H9 (cell line): ENCODE measurements at regions not wholly inside any gene's neighbourhood (a gene's known extent, or its start where the extent isn't known, plus 50 kb on each side); places are given as distances from the start of the nearest gene placed in this dataset.

Experiments used
- DNase-seq: peaks from one replicate; pipeline ENCODE4 v3.0.0-alpha.2; 2017
- H2AFZ ChIP-seq: one replicate; pipeline ENCODE4 v1.6.1; 2013; ENCODE audit warnings: mild to moderate bottlenecking, low read length, control low read depth, moderate library complexity
- H2AK5ac ChIP-seq: 2 replicates; pipeline ENCODE4 v1.6.1; 2013; ENCODE audit warnings: low read length, control low read depth, mixed read lengths; ENCODE audit not compliant: insufficient read length
- H2BK120ac ChIP-seq: one replicate; pipeline ENCODE4 v1.6.1; 2013; ENCODE audit warnings: low read depth, mild to moderate bottlenecking, low read length, control low read depth, inconsistent platforms; ENCODE audit not compliant: poor library complexity, severe bottlenecking
- H2BK12ac ChIP-seq: 2 replicates; pipeline ENCODE4 v1.6.1; 2013; ENCODE audit warnings: low read length, control low read depth, mixed read lengths, low read depth; ENCODE audit not compliant: insufficient read length
- H2BK15ac ChIP-seq: 2 replicates; pipeline ENCODE4 v1.6.1; 2013; ENCODE audit warnings: low read depth, low read length, control low read depth
- H2BK20ac ChIP-seq: one replicate; pipeline ENCODE4 v1.6.1; 2013; ENCODE audit warnings: low read depth, mild to moderate bottlenecking, low read length, control low read depth, inconsistent platforms; ENCODE audit not compliant: poor library complexity, severe bottlenecking
- H2BK5ac ChIP-seq: 2 replicates; pipeline ENCODE4 v1.6.1; 2013; ENCODE audit warnings: low read length, control low read depth, mixed read lengths; ENCODE audit not compliant: insufficient read length
- H3K14ac ChIP-seq: 2 replicates; pipeline ENCODE4 v1.6.1; 2013; ENCODE audit warnings: low read length, control low read depth; ENCODE audit not compliant: insufficient read depth
- H3K18ac ChIP-seq: 2 replicates; pipeline ENCODE4 v1.6.1; 2013; ENCODE audit warnings: low read depth, mild to moderate bottlenecking, mixed read lengths, low read length, control low read depth; ENCODE audit not compliant: insufficient read length
- H3K23ac ChIP-seq: 2 replicates; pipeline ENCODE4 v1.6.1; 2013; ENCODE audit warnings: low read length, control low read depth, mixed read lengths, low read depth; ENCODE audit not compliant: insufficient read length
- H3K23me2 ChIP-seq: 2 replicates; pipeline ENCODE4 v1.6.1; 2013; ENCODE audit warnings: low read depth, mild to moderate bottlenecking, mixed read lengths, low read length, control low read depth; ENCODE audit not compliant: insufficient read length, poor library complexity, severe bottlenecking
- H3K27ac ChIP-seq: 2 replicates; pipeline ENCODE4 v1.5.1; 2013; ENCODE audit warnings: low read length, control low read depth, mixed read lengths, low read depth; ENCODE audit not compliant: insufficient read length
- H3K27me3 ChIP-seq: 2 replicates; pipeline ENCODE4 v1.6.1; 2013; ENCODE audit warnings: low read length, control low read depth, inconsistent platforms; ENCODE audit not compliant: insufficient read depth
- H3K4ac ChIP-seq: 2 replicates; pipeline ENCODE4 v1.6.1; 2013; ENCODE audit warnings: low read depth, mild to moderate bottlenecking, control low read depth, inconsistent platforms, low read length, moderate library complexity
- H3K4me1 ChIP-seq: 2 replicates; pipeline ENCODE4 v1.6.1; 2013; ENCODE audit warnings: low read length, control low read depth, inconsistent platforms; ENCODE audit not compliant: insufficient read depth
- H3K4me2 ChIP-seq: 2 replicates; pipeline ENCODE4 v1.6.1; 2013; ENCODE audit warnings: low read length, control low read depth, mixed read lengths; ENCODE audit not compliant: insufficient read length, insufficient read depth
- H3K56ac ChIP-seq: 2 replicates; pipeline ENCODE4 v1.6.1; 2013; ENCODE audit warnings: low read depth, mild to moderate bottlenecking, mixed read lengths, low read length, control low read depth; ENCODE audit not compliant: insufficient read length
- H3K79me1 ChIP-seq: 2 replicates; pipeline ENCODE4 v1.6.1; 2013; ENCODE audit warnings: low read depth, mild to moderate bottlenecking, moderate library complexity, low read length, control low read depth, inconsistent platforms; ENCODE audit not compliant: insufficient read depth, poor library complexity, severe bottlenecking
- H3K79me2 ChIP-seq: 2 replicates; pipeline ENCODE4 v1.6.1; 2013; ENCODE audit warnings: low read length, control low read depth, inconsistent platforms; ENCODE audit not compliant: insufficient read depth
- H3K9ac ChIP-seq: 2 replicates; pipeline ENCODE4 v1.6.1; 2013; ENCODE audit warnings: low read length, control low read depth, mixed read lengths; ENCODE audit not compliant: insufficient read length; ENCODE audit errors: extremely low read depth
- H3K9me3 ChIP-seq: one replicate; pipeline ENCODE4 v1.6.1; 2013; ENCODE audit warnings: low read depth, low read length, inconsistent platforms; ENCODE audit not compliant: control insufficient read depth
- H3T11ph ChIP-seq: one replicate; pipeline ENCODE4 v1.6.1; 2013; ENCODE audit warnings: mild to moderate bottlenecking, low read length, control low read depth, inconsistent platforms
- H4K20me1 ChIP-seq: one replicate; pipeline ENCODE4 v1.6.1; 2013; ENCODE audit not compliant: control insufficient read depth, insufficient read length, insufficient read depth
- H4K5ac ChIP-seq: 2 replicates; pipeline ENCODE4 v1.6.1; 2013; ENCODE audit warnings: low read depth, mild to moderate bottlenecking, mixed read lengths, low read length, control low read depth; ENCODE audit not compliant: insufficient read length
- H4K8ac ChIP-seq: replicated peaks from 2 replicates; pipeline ENCODE4 v1.6.1; 2013; ENCODE audit warnings: low read length, control low read depth, mixed read lengths, low read depth; ENCODE audit not compliant: insufficient read length
- H4K91ac ChIP-seq: 2 replicates; pipeline ENCODE4 v1.6.1; 2013; ENCODE audit warnings: low read depth, mild to moderate bottlenecking, moderate library complexity, mixed read lengths, low read length, control low read depth; ENCODE audit not compliant: insufficient read length
- H3K27ac Mint-ChIP-seq, 3 experiments: 2 replicates in 2 of 3; 3 replicates in 1 of 3; pipeline ENCODE4 v1.8.0; 2020 to 2021; ENCODE audit warnings: mixed read lengths in 3 of 3, mild to moderate bottlenecking in 1 of 3, moderate library complexity in 1 of 3
- H3K27me3 Mint-ChIP-seq: 2 replicates; pipeline ENCODE4 v1.8.0; 2021; ENCODE audit warnings: low read depth, mild to moderate bottlenecking, moderate library complexity, mixed read lengths
- H3K36me3 Mint-ChIP-seq, 3 experiments: 2 replicates in 2 of 3; 3 replicates in 1 of 3; pipeline ENCODE4 v1.8.0; 2020 to 2021; ENCODE audit warnings: low read depth in 3 of 3, mixed read lengths in 3 of 3; ENCODE audit not compliant: insufficient read depth in 1 of 3
- H3K4me1 Mint-ChIP-seq, 2 experiments: 2 replicates each; pipeline ENCODE4 v1.8.0; 2020; ENCODE audit warnings: mixed read lengths in 2 of 2
- H3K4me3 Mint-ChIP-seq, 2 experiments: 2 replicates in 1 of 2; 3 replicates in 1 of 2; pipeline ENCODE4 v1.8.0; 2020 to 2021; ENCODE audit warnings: mild to moderate bottlenecking in 2 of 2, mixed read lengths in 2 of 2, moderate library complexity in 1 of 2
- H3K9me3 Mint-ChIP-seq, 2 experiments: 2 replicates in 1 of 2; 3 replicates in 1 of 2; pipeline ENCODE4 v1.8.0; 2020; ENCODE audit warnings: mild to moderate bottlenecking in 2 of 2, mixed read lengths in 2 of 2, moderate library complexity in 1 of 2
- WGBS: extraction: QIAGEN DNeasy Blood & Tissue Kit; methylation state at CpG from one replicate; pipeline ENCODE4 v1.1.7; 2013; ENCODE audit warnings: missing lambda C conversion rate, low lambda C conversion rate, mixed read lengths; ENCODE audit not compliant: insufficient read length; ENCODE audit errors: extremely low coverage; 5-methylcytosine and 5-hydroxymethylcytosine counted together
- TF ChIP-seq, protein P1 (sequence below): fragments of 200-600 bp; sonication (generic); conservative IDR thresholded peaks from 3 replicates; pipeline ENCODE4 v1.8.0; 2021; ENCODE audit warnings: antibody characterized with exemption, mild to moderate bottlenecking

DNA sequence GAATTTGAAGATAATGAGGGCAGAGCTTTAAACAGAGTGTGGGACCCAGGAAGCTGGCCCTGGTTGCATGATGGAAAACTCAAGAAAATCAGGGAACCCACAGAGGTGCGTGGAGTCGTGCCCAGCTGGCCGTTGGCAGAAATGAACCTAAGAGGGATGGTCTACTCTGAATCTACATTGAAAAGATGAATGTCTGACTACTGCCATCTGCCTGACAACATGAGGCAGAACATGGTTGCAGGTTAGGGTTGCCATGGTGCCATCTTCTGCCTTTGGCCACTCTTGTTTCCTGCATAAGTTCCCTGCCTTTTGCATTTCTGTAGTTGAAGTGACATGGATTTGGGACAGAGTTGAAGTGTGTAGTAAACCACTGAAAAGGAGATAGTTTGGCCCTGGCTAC lies 138.5 kb upstream of the COBL start:
- Histone ChIP-seq H4K5ac (no peak overlapping the region), H3K9me3 (no peaks in the 10 kb centered on the region), H4K8ac (no peak overlapping the region), H3K4me2 (no peak overlapping the region), H3K56ac (no peak overlapping the region), H2AK5ac (no peak overlapping the region), H3K4me1 (peaks cover 5% of the 10 kb centered on the region; the same call in 1 of the 2 replicates), H2BK15ac (no peak overlapping the region), H3K79me2 (no peaks in the 10 kb centered on the region), H3K9ac (no peak overlapping the region), H3K79me1 (no peaks in the 10 kb centered on the region), H2BK20ac (no peak overlapping the region), H3K27me3 (no peaks in the 10 kb centered on the region), H4K20me1 (no peaks in the 10 kb centered on the region), H3K14ac (no peak overlapping the region), H3K18ac (no peak overlapping the region), H3K27ac (no peak overlapping the region), H2BK120ac (no peak overlapping the region), H2AFZ (no peak overlapping the region), H3K23ac (no peak overlapping the region), H4K91ac (no peak overlapping the region), H3K23me2 (no peaks in the 10 kb centered on the region), H3K4ac (no peak overlapping the region), H2BK12ac (no peak overlapping the region), H3T11ph (no peak overlapping the region), H2BK5ac (no peak overlapping the region)
- H3K9me3 Mint-ChIP-seq: no peaks in the 10 kb centered on the region
- H3K36me3 Mint-ChIP-seq: peaks cover 0 to 8% (median 3%) of the 10 kb centered on the region in 3 experiments; a peak in 3 of 7 replicates
- TF ChIP-seq, protein P1, sequence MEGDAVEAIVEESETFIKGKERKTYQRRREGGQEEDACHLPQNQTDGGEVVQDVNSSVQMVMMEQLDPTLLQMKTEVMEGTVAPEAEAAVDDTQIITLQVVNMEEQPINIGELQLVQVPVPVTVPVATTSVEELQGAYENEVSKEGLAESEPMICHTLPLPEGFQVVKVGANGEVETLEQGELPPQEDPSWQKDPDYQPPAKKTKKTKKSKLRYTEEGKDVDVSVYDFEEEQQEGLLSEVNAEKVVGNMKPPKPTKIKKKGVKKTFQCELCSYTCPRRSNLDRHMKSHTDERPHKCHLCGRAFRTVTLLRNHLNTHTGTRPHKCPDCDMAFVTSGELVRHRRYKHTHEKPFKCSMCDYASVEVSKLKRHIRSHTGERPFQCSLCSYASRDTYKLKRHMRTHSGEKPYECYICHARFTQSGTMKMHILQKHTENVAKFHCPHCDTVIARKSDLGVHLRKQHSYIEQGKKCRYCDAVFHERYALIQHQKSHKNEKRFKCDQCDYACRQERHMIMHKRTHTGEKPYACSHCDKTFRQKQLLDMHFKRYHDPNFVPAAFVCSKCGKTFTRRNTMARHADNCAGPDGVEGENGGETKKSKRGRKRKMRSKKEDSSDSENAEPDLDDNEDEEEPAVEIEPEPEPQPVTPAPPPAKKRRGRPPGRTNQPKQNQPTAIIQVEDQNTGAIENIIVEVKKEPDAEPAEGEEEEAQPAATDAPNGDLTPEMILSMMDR: no peak; the same call in 2 of the 3 replicates
- no peak overlapping the region for H3K27ac Mint-ChIP-seq
- peaks cover 28% of the 10 kb centered on the region for H3K27me3 Mint-ChIP-seq
- DNase-seq: no peak
- WGBS: no CpG with 5 or more reads among the region's 3 CpGs
- peaks cover 51 to 62% of the 10 kb centered on the region in 2 experiments for H3K4me1 Mint-ChIP-seq
- H3K4me3 Mint-ChIP-seq: no peak overlapping the region
